HK-2 (cell line): ENCODE measurements at regions not wholly inside any gene's neighbourhood (a gene's known extent, or its start where the extent isn't known, plus 50 kb on each side); places are given as distances from the start of the nearest gene placed in this dataset.
"Not testable (repeated sequence)": the region's sequence is repeated elsewhere in the genome, so short reads cannot be mapped to it uniquely, and the experiment has no call there.

Experiments used
- DNase-seq: peaks from one replicate; pipeline ENCODE4 v3.0.0-alpha.2; 2018; ENCODE audit not compliant: unreplicated experiment

DNA sequence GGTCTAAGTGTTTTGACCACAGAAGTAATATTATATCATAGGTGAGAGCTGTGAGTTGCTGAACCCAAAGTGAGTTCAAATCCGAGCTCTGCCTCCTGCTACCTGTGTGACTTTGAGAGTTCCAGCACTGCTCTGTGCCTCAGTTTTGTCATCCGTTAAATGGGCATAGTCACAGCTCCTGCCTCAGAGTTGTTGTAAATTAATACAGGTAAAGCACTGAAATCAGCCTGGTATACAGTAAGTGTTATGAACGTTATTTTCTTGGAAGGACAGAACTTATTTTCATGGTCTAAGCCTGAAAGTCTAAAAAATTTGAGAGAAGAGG, 65.4 kb upstream of the ZNF195 start:
- DNase-seq, result not testable (repeated sequence)

DNA sequence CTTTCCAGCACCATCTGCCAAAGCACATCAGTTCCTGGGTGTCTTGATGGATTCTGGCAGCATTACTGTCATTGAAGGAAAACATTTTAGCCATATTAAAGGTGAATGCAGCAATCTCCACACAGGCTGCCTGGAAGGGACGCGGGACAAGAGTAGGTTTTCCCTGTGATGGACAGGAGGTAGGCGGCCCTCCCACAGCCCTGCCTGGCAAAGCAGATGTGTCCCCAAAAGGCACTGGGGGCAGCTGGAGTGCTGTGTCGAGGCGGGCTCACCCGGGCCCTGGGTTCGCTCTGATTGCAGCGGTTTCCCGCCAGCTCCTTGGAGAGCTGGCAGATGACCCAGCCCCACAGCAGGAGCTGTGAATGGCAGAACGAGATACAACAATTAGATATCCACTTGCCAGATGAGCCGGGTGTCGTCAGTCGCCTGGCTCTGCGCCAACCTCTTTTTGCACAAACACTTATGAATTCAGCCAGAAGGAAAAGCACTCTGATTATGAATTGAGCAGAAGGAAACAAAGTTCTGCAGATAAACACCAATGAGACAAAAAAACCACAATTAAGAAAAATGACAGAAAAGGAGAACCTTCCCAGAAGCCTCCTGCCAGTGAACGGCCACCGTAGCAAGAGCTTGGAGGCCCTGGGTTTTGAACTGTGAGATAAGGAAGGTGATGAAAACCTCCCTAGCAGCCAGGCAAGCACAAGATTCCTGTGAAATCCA, 64.9 kb upstream of the ZNF195 start:
- DNase-seq, result not testable (repeated sequence)

DNA sequence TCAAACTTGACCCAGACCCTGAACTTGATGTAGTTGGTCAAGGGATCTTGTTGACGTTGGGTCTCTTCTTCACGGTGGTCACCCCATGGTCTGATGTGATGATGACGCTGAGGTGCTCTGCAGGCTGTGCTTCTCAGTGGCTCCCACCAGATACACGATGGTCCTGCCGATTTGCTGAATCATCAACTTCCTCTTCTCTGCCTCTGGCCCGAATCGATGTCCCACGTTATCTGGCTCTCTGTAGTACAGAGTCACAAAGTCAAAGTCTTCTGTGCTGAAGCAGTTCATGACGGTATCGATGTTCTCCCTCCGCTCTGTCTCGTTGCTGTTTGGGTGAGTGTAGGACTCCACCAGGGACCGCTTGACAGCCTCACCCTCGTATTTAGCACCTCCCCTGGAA, 58.5 kb upstream of the ZNF195 start:
- not testable (repeated sequence) for DNase-seq

DNA sequence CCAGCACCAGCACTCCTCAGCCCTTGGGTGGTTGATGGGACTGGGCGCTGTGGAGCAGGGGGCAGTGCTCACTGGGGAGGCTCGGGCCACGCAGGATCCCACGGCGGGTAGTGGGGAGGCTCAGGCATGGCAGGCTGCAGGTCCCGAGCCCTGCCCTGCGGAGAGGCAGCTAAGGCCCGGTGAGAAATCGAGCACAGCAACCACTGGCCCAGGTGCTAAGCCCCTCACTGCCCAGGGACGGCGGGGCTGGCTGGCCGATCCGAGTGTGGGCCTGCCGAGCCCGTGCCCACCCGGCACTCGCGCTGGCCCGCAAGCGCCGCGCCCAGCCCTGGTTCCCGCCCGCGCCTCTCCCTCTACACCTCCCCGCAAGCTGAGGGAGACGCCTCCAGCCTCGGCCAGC, 56.0 kb upstream of the ZNF195 start:
- no peak for DNase-seq

DNA sequence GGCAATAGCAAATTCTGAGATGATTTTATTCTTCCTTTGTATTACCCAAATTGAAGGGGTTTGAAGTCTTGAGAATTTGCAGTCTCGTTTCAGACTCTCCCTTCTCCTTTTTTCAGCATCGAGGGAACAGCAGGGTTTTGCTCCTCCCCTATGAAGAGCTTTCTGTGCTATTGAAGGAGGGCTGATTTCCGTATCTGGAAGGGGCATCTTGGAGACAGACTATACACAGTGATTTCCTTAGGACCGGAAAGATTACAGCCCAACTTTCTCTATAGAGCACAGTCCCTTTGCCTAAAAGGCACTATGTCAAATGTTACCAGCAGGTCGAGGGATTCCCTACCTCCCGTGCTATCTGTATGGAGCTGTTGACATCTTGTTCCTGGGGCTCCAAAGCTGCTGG, 50.2 kb upstream of the ZNF195 start:
- DNase-seq, result not testable (repeated sequence)
